IPS DF 6.9 (cell line): ENCODE measurements at regions not wholly inside any gene's neighbourhood (a gene's known extent, or its start where the extent isn't known, plus 50 kb on each side); places are given as distances from the start of the nearest gene placed in this dataset.

ENCODE experiments used
- DNase-seq: peaks from one replicate; pipeline ENCODE4 v3.0.0-alpha.2; 2013; ENCODE audit warnings: low read depth, low spot score
- H3K27ac ChIP-seq: one replicate; pipeline ENCODE4 v1.5.1; 2013; ENCODE audit warnings: low read length, control low read depth
- H3K27me3 ChIP-seq: 2 replicates; pipeline ENCODE4 v1.6.1; 2013; ENCODE audit warnings: mild to moderate bottlenecking, low read length; ENCODE audit not compliant: control insufficient read depth, insufficient read depth
- H3K36me3 ChIP-seq: 2 replicates; pipeline ENCODE4 v1.6.1; 2013; ENCODE audit warnings: low read length; ENCODE audit not compliant: control insufficient read depth, insufficient read depth
- H3K4me1 ChIP-seq: 2 replicates; pipeline ENCODE4 v1.6.1; 2013; ENCODE audit warnings: low read length; ENCODE audit not compliant: control insufficient read depth, insufficient read depth
- H3K4me3 ChIP-seq: 2 replicates; pipeline ENCODE4 v1.5.1; 2013; ENCODE audit warnings: mild to moderate bottlenecking, low read length
- H3K9me3 ChIP-seq: 2 replicates; pipeline ENCODE4 v1.6.1; 2013; ENCODE audit warnings: low read length, inconsistent platforms; ENCODE audit not compliant: control insufficient read depth, insufficient read depth
- WGBS: extraction: QIAGEN DNeasy Blood & Tissue Kit; methylation state at CpG from one replicate; pipeline ENCODE4 v1.1.7; 2013; ENCODE audit warnings: mixed read lengths, missing lambda C conversion rate; ENCODE audit not compliant: insufficient read length, insufficient coverage; 5-methylcytosine and 5-hydroxymethylcytosine counted together

GRCh38 chr10:43778571-43778970 is 129.9 kb upstream of the ZNF32 start:
- no CpG with 5 or more reads among the region's 4 CpGs for WGBS
- H3K4me1 ChIP-seq: no peaks in the 10 kb centered on the region

GRCh38 chr10:43775384-43775783 is 126.7 kb upstream of the ZNF32 start:
- no peak for DNase-seq
- Histone ChIP-seq H3K4me3 (no peak overlapping the region), H3K9me3 (no peaks in the 10 kb centered on the region), H3K36me3 (no peaks in the 10 kb centered on the region), H3K4me1 (no peaks in the 10 kb centered on the region), H3K27ac (no peak overlapping the region), H3K27me3 (no peaks in the 10 kb centered on the region)
- WGBS: no CpG with 5 or more reads among the region's 12 CpGs

More at GRCh38 chr10:43778571-43778970, 129.9 kb upstream of the ZNF32 start:
- H3K4me3 ChIP-seq: no peak overlapping the region
- H3K27me3 ChIP-seq: no peaks in the 10 kb centered on the region
- H3K36me3 ChIP-seq: no peaks in the 10 kb centered on the region
- no peaks in the 10 kb centered on the region for H3K9me3 ChIP-seq
- DNase-seq: no peak
- H3K27ac ChIP-seq: no peak overlapping the region

- no CpG with 5 or more reads among the region's 5 CpGs for WGBS
- no peak for DNase-seq
- H3K36me3 ChIP-seq: no peaks in the 10 kb centered on the region
- no peaks in the 10 kb centered on the region for H3K27me3 ChIP-seq
- no peaks in the 10 kb centered on the region for H3K9me3 ChIP-seq
- no peak overlapping the region for H3K27ac ChIP-seq
- H3K4me3 ChIP-seq: no peak overlapping the region
- H3K4me1 ChIP-seq: no peaks in the 10 kb centered on the region
Measured at GRCh38 chr10:43774234-43774769, 125.6 kb upstream of the ZNF32 start.

GRCh38 chr10:43773736-43774135 is 125.1 kb upstream of the ZNF32 start:
- no CpG with 5 or more reads among the region's 1 CpG for WGBS
- H3K27ac ChIP-seq: no peak overlapping the region
- no peak overlapping the region for H3K4me3 ChIP-seq

GRCh38 chr10:43772171-43772570 is 123.5 kb upstream of the ZNF32 start:
- Histone ChIP-seq H3K36me3 (no peaks in the 10 kb centered on the region), H3K27ac (no peak overlapping the region), H3K27me3 (no peaks in the 10 kb centered on the region), H3K9me3 (no peaks in the 10 kb centered on the region), H3K4me1 (no peaks in the 10 kb centered on the region), H3K4me3 (no peak overlapping the region)
- DNase-seq: no peak
- WGBS: no CpG with 5 or more reads among the region's 2 CpGs

More at GRCh38 chr10:43773736-43774135, 125.1 kb upstream of the ZNF32 start:
- H3K27me3 ChIP-seq: no peaks in the 10 kb centered on the region
- H3K36me3 ChIP-seq: no peaks in the 10 kb centered on the region
- DNase-seq: no peak
- no peaks in the 10 kb centered on the region for H3K4me1 ChIP-seq
- no peaks in the 10 kb centered on the region for H3K9me3 ChIP-seq

- H3K36me3 ChIP-seq: no peaks in the 10 kb centered on the region
- H3K4me3 ChIP-seq: no peak overlapping the region
- no peak for DNase-seq
- no peaks in the 10 kb centered on the region for H3K27me3 ChIP-seq
- no peaks in the 10 kb centered on the region for H3K9me3 ChIP-seq
- H3K27ac ChIP-seq: no peak overlapping the region
- no peaks in the 10 kb centered on the region for H3K4me1 ChIP-seq
- no CpG with 5 or more reads among the region's 2 CpGs for WGBS
Measured at GRCh38 chr10:43771675-43772074, 123.0 kb upstream of the ZNF32 start.

- no CpG with 5 or more reads among the region's 2 CpGs for WGBS
- no peak for DNase-seq
Measured at GRCh38 chr10:43765516-43765915, 116.8 kb upstream of the ZNF32 start.

GRCh38 chr10:43763846-43764245 is 115.2 kb upstream of the ZNF32 start:
- Histone ChIP-seq H3K27me3 (no peaks in the 10 kb centered on the region), H3K9me3 (no peaks in the 10 kb centered on the region), H3K36me3 (no peaks in the 10 kb centered on the region), H3K4me3 (no peak overlapping the region), H3K27ac (no peak overlapping the region), H3K4me1 (no peaks in the 10 kb centered on the region)
- DNase-seq: no peak

More at GRCh38 chr10:43765516-43765915, 116.8 kb upstream of the ZNF32 start:
- Histone ChIP-seq H3K4me3 (no peak overlapping the region), H3K27ac (no peak overlapping the region), H3K36me3 (no peaks in the 10 kb centered on the region), H3K27me3 (no peaks in the 10 kb centered on the region), H3K4me1 (no peaks in the 10 kb centered on the region), H3K9me3 (no peaks in the 10 kb centered on the region)

- no peaks in the 10 kb centered on the region for H3K27me3 ChIP-seq
- no peaks in the 10 kb centered on the region for H3K9me3 ChIP-seq
- H3K4me3 ChIP-seq: no peak overlapping the region
Measured at GRCh38 chr10:43760514-43760913, 111.8 kb upstream of the ZNF32 start.

GRCh38 chr10:43759216-43759615 is 110.5 kb upstream of the ZNF32 start:
- DNase-seq: no peak
- no peaks in the 10 kb centered on the region for H3K4me1 ChIP-seq
- WGBS: no CpG with 5 or more reads among the region's 5 CpGs
- H3K27me3 ChIP-seq: peaks cover 3% of the 10 kb centered on the region
- no peak overlapping the region for H3K4me3 ChIP-seq
- no peaks in the 10 kb centered on the region for H3K36me3 ChIP-seq
- no peaks in the 10 kb centered on the region for H3K9me3 ChIP-seq
- H3K27ac ChIP-seq: no peak overlapping the region

More at GRCh38 chr10:43760514-43760913, 111.8 kb upstream of the ZNF32 start:
- no CpG with 5 or more reads among the region's 10 CpGs for WGBS
- Histone ChIP-seq H3K4me1 (no peaks in the 10 kb centered on the region), H3K36me3 (no peaks in the 10 kb centered on the region), H3K27ac (no peak overlapping the region)
- DNase-seq: no peak

GRCh38 chr10:43756341-43756740 is 107.7 kb upstream of the ZNF32 start:
- H3K27me3 ChIP-seq: peaks cover 3% of the 10 kb centered on the region

More at GRCh38 chr10:43756341-43756740, 107.7 kb upstream of the ZNF32 start:
- no CpG with 5 or more reads among the region's 3 CpGs for WGBS
- Histone ChIP-seq H3K36me3 (no peaks in the 10 kb centered on the region), H3K4me1 (no peaks in the 10 kb centered on the region), H3K27ac (no peak overlapping the region), H3K4me3 (no peak overlapping the region), H3K9me3 (no peaks in the 10 kb centered on the region)
- no peak for DNase-seq
